Liver (tissue), 8 donors: ENCODE measurements at regions not wholly inside any gene's neighbourhood (a gene's known extent, or its start where the extent isn't known, plus 50 kb on each side); places are given as distances from the start of the nearest gene placed in this dataset.

ENCODE experiments used
- DNase-seq: peaks from one replicate; pipeline ENCODE4 v3.0.0-alpha.2; 2017; ENCODE audit warnings: low spot score
- H3K27ac ChIP-seq, 2 donors: one replicate each; pipeline ENCODE4 v1.7.0; 2013; ENCODE audit warnings: inconsistent platforms in 2 of 2, low read length in 2 of 2, control low read depth in 1 of 2, low read depth in 1 of 2, mild to moderate bottlenecking in 1 of 2
- H3K27me3 ChIP-seq, 4 donors: one replicate each; pipeline versions ENCODE4 v1.6.1 to v1.7.0; 2013; ENCODE audit warnings: low read length in 3 of 4, inconsistent platforms in 1 of 4, mild to moderate bottlenecking in 1 of 4, moderate library complexity in 1 of 4; ENCODE audit not compliant: control insufficient read depth in 4 of 4, insufficient read depth in 4 of 4
- H3K36me3 ChIP-seq, 4 donors: one replicate each; pipeline versions ENCODE4 v1.6.1 to v1.7.0; 2013; ENCODE audit warnings: low read length in 3 of 4, mild to moderate bottlenecking in 3 of 4, low read depth in 1 of 4, moderate library complexity in 1 of 4; ENCODE audit not compliant: control insufficient read depth in 4 of 4, insufficient read depth in 3 of 4
- H3K4me1 ChIP-seq, 4 donors: one replicate each; pipeline versions ENCODE4 v1.6.1 to v1.7.0; 2013; ENCODE audit warnings: low read length in 3 of 4, mild to moderate bottlenecking in 3 of 4, moderate library complexity in 1 of 4; ENCODE audit not compliant: control insufficient read depth in 4 of 4, insufficient read depth in 4 of 4
- H3K4me3 ChIP-seq, 3 donors: one replicate each; pipeline versions ENCODE4 v1.6.1 to v1.7.0; 2013; ENCODE audit warnings: low read length in 3 of 3, control low read depth in 1 of 3, low read depth in 1 of 3, mild to moderate bottlenecking in 1 of 3
- H3K9ac ChIP-seq, 2 donors: one replicate each; pipeline ENCODE4 v1.7.0; 2013; ENCODE audit warnings: low read length in 2 of 2, mild to moderate bottlenecking in 2 of 2, moderate library complexity in 2 of 2, control low read depth in 1 of 2, low read depth in 1 of 2
- H3K9me3 ChIP-seq, 4 donors: one replicate each; pipeline versions ENCODE4 v1.6.1 to v1.7.0; 2013; ENCODE audit warnings: low read length in 3 of 4; ENCODE audit not compliant: control insufficient read depth in 4 of 4
- CTCF ChIP-seq: fragments of 150-350 bp; IDR thresholded peaks from 2 replicates; pipeline ENCODE4 v1.5.1; 2017; ENCODE audit warnings: improper control_type of control experiment, low read depth, low read length; ENCODE audit not compliant: missing input control
- EGR1 ChIP-seq, 2 donors: IDR thresholded peaks; 2 replicates each; pipeline ENCODE4 v1.6.1; 2016 to 2018; ENCODE audit warnings: antibody characterized with exemption in 2 of 2, low read depth in 2 of 2
- FOXA1 ChIP-seq: IDR thresholded peaks from 2 replicates; pipeline ENCODE4 v1.6.1; 2016; ENCODE audit warnings: antibody characterized with exemption
- FOXA2 ChIP-seq: IDR thresholded peaks from 2 replicates; pipeline ENCODE4 v1.6.1; 2016; ENCODE audit warnings: antibody characterized with exemption
- GABPA ChIP-seq, 2 donors: IDR thresholded peaks in 1 of 2; conservative IDR thresholded peaks in 1 of 2; 2 replicates each; pipeline ENCODE4 v1.6.1; 2016; ENCODE audit warnings: antibody characterized with exemption in 2 of 2, mild to moderate bottlenecking in 1 of 2, moderate library complexity in 1 of 2
- HNF4A ChIP-seq, 2 donors: conservative IDR thresholded peaks; 2 replicates each; pipeline ENCODE4 v1.6.1; 2016; ENCODE audit warnings: antibody characterized with exemption in 2 of 2, mild to moderate bottlenecking in 2 of 2
- JUND ChIP-seq, 2 donors: IDR thresholded peaks; 2 replicates each; pipeline ENCODE4 v1.6.1; 2016; ENCODE audit warnings: antibody characterized with exemption in 2 of 2
- NR2F2 ChIP-seq: IDR thresholded peaks from 2 replicates; pipeline ENCODE4 v1.6.1; 2016; ENCODE audit warnings: antibody characterized with exemption
- RAD21 ChIP-seq, 2 donors: IDR thresholded peaks; 2 replicates each; pipeline ENCODE4 v1.6.1; 2016; ENCODE audit warnings: antibody characterized with exemption in 2 of 2, mild to moderate bottlenecking in 2 of 2
- RXRA ChIP-seq, 2 donors: IDR thresholded peaks; 2 replicates each; pipeline ENCODE4 v1.6.1; 2017 to 2018; ENCODE audit warnings: antibody characterized with exemption in 2 of 2, mild to moderate bottlenecking in 1 of 2
- SP1 ChIP-seq: IDR thresholded peaks from 2 replicates; pipeline ENCODE4 v1.6.1; 2018; ENCODE audit warnings: antibody characterized with exemption, mild to moderate bottlenecking
- TAF1 ChIP-seq: conservative IDR thresholded peaks from 2 replicates; pipeline ENCODE4 v1.6.1; 2016; ENCODE audit warnings: antibody characterized with exemption, mild to moderate bottlenecking
- YY1 ChIP-seq: IDR thresholded peaks from 2 replicates; pipeline ENCODE4 v1.6.1; 2016; ENCODE audit warnings: antibody characterized with exemption, mild to moderate bottlenecking
- WGBS: extraction: QIAGEN DNeasy Blood & Tissue Kit; methylation state at CpG from one replicate; pipeline ENCODE4 v1.1.7; 2013; 5-methylcytosine and 5-hydroxymethylcytosine counted together
- TF ChIP-seq, protein P1 (sequence below): IDR thresholded peaks from 2 replicates; pipeline ENCODE4 v1.6.1; 2016; ENCODE audit warnings: antibody characterized with exemption, mild to moderate bottlenecking
- TF ChIP-seq, protein P2 (sequence below): IDR thresholded peaks from 2 replicates; pipeline ENCODE4 v1.6.1; 2016; ENCODE audit warnings: antibody characterized with exemption
- TF ChIP-seq, protein P3 (sequence below): IDR thresholded peaks from 2 replicates; pipeline ENCODE4 v1.6.1; 2016; ENCODE audit warnings: antibody characterized with exemption
- donor health status: healthy.
- donor health status: healthy.
- donor health status: healthy.
- donor health status: healthy.
- donor health status: healthy.

- H3K9ac ChIP-seq, result no peak overlapping the region
- peaks cover 0 to 2% (median 0%) of the 10 kb centered on the region in 4 donors for H3K36me3 ChIP-seq
- H3K9me3 ChIP-seq, result no peaks in the 10 kb centered on the region
- DNase-seq, result no peak
- no peaks in the 10 kb centered on the region for H3K27me3 ChIP-seq
- no peak overlapping the region for H3K27ac ChIP-seq
- TF ChIP-seq RXRA (IDR thresholded peaks at IDR 0.05), result no peak
- TF ChIP-seq, protein P1, sequence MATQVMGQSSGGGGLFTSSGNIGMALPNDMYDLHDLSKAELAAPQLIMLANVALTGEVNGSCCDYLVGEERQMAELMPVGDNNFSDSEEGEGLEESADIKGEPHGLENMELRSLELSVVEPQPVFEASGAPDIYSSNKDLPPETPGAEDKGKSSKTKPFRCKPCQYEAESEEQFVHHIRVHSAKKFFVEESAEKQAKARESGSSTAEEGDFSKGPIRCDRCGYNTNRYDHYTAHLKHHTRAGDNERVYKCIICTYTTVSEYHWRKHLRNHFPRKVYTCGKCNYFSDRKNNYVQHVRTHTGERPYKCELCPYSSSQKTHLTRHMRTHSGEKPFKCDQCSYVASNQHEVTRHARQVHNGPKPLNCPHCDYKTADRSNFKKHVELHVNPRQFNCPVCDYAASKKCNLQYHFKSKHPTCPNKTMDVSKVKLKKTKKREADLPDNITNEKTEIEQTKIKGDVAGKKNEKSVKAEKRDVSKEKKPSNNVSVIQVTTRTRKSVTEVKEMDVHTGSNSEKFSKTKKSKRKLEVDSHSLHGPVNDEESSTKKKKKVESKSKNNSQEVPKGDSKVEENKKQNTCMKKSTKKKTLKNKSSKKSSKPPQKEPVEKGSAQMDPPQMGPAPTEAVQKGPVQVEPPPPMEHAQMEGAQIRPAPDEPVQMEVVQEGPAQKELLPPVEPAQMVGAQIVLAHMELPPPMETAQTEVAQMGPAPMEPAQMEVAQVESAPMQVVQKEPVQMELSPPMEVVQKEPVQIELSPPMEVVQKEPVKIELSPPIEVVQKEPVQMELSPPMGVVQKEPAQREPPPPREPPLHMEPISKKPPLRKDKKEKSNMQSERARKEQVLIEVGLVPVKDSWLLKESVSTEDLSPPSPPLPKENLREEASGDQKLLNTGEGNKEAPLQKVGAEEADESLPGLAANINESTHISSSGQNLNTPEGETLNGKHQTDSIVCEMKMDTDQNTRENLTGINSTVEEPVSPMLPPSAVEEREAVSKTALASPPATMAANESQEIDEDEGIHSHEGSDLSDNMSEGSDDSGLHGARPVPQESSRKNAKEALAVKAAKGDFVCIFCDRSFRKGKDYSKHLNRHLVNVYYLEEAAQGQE, result no peak
- no peak for TF ChIP-seq RAD21 (IDR thresholded peaks at IDR 0.05)
- TF ChIP-seq, protein P2, sequence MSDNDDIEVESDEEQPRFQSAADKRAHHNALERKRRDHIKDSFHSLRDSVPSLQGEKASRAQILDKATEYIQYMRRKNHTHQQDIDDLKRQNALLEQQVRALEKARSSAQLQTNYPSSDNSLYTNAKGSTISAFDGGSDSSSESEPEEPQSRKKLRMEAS, result no peak
- TF ChIP-seq NR2F2, result no peak
- 75% methylated on average over 3 of the region's 3 CpGs for whole genome bisulfite sequencing
- no peaks in the 10 kb centered on the region for H3K4me1 ChIP-seq
- H3K4me3 ChIP-seq, result no peak overlapping the region
Observed at GRCh38 chr2:191611614-191612013, 66.3 kb upstream of the NABP1 start.

DNA sequence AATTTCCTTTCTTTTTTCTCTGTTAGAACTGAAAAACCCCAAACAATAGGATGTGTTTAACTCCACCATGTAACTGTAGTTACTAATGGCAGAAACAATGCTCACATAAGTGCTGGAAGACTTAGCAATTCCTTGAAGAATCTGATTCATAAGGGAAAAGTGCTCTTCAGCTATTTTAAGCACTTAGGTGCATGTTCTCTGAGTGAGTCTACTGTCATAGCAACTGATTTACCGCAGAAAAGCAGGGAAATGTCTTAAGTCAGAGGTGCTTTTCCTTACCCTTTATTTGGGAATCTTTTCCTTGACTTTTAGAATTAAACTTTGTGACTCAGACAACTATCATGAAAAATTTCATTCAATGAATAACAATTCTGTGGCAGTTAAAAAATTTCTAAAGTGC lies 65.4 kb upstream of the NABP1 start:
- WGBS, result 84% methylated on average over 1 of the region's 1 CpG
- H3K4me1 ChIP-seq, result no peaks in the 10 kb centered on the region
- TF ChIP-seq EGR1 (IDR thresholded peaks at IDR 0.05; ENCODE audit: low read depth in 2 of 2) (no peak), SP1 (no peak), GABPA (IDR thresholded peaks at IDR 0.05 in 1 of 2, conservative IDR thresholded peaks at IDR 0.05 in 1 of 2) (no peak), CTCF (no peak), HNF4A (conservative IDR thresholded peaks at IDR 0.05) (no peak), JUND (IDR thresholded peaks at IDR 0.05) (no peak), YY1 (no peak)
- TF ChIP-seq, protein P3, sequence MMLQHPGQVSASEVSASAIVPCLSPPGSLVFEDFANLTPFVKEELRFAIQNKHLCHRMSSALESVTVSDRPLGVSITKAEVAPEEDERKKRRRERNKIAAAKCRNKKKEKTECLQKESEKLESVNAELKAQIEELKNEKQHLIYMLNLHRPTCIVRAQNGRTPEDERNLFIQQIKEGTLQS, result no peak

GRCh38 chr2:191614759-191615158 lies 63.2 kb upstream of the NABP1 start:
- WGBS, result 88% methylated on average over 3 of the region's 3 CpGs
- H3K9me3 ChIP-seq, result no peaks in the 10 kb centered on the region
- no peak for DNase-seq
- H3K9ac ChIP-seq, result no peak overlapping the region
- no peak overlapping the region for H3K4me3 ChIP-seq
- H3K27me3 ChIP-seq, result no peaks in the 10 kb centered on the region
- H3K36me3 ChIP-seq, result peaks cover 0 to 2% (median 0%) of the 10 kb centered on the region in 4 donors
- H3K27ac ChIP-seq, result no peak overlapping the region
- no peaks in the 10 kb centered on the region for H3K4me1 ChIP-seq
- no peak for TF ChIP-seq RAD21 (IDR thresholded peaks at IDR 0.05)
- no peak for TF ChIP-seq YY1
- TF ChIP-seq, protein P1, result no peak
- no peak for TF ChIP-seq TAF1
- TF ChIP-seq EGR1 (IDR thresholded peaks at IDR 0.05; ENCODE audit: low read depth in 2 of 2), result no peak
- TF ChIP-seq SP1, result no peak
- no peak for TF ChIP-seq FOXA2
- TF ChIP-seq, protein P2, result no peak
- TF ChIP-seq CTCF, result no peak
- TF ChIP-seq NR2F2, result no peak
- TF ChIP-seq FOXA1, result no peak

More for the DNA sequence above, 65.4 kb upstream of the NABP1 start:
- no peak overlapping the region for H3K9ac ChIP-seq
- no peak overlapping the region for H3K27ac ChIP-seq
- H3K27me3 ChIP-seq, result no peaks in the 10 kb centered on the region
- H3K36me3 ChIP-seq, result peaks cover 0 to 2% (median 0%) of the 10 kb centered on the region in 4 donors
- no peaks in the 10 kb centered on the region for H3K9me3 ChIP-seq
- DNase-seq, result no peak
- no peak overlapping the region for H3K4me3 ChIP-seq
